HG02938 (cell line): ENCODE measurements at regions not wholly inside any gene's neighbourhood (a gene's known extent, or its start where the extent isn't known, plus 50 kb on each side); places are given as distances from the start of the nearest gene placed in this dataset.
A peak's percentile ranks its signal among the peaks of the same experiment; 100 is the strongest.
"Not testable (repeated sequence)": the region's sequence is repeated elsewhere in the genome, so short reads cannot be mapped to it uniquely, and the experiment has no call there.

Experiments
- ATAC-seq: cut with Tn5 transposase; IDR thresholded peaks from one replicate; pipeline ENCODE4 v1.9.1; 2021; ENCODE audit warnings: mild to moderate bottlenecking, moderate library complexity; ENCODE audit not compliant: unreplicated experiment

GRCh38 chr4:103422467-103423219 is 224.5 kb upstream of the CENPE start:
- ATAC-seq, result no peak

- ATAC-seq, result no peak
These were observed 217.7 kb upstream of the CENPE start for GRCh38 chr4:103415801-103416200.

- ATAC-seq, result not testable (repeated sequence)
These were observed 214.5 kb upstream of the CENPE start for GRCh38 chr4:103412646-103413045.

- ATAC-seq, result no peak
These were observed 212.2 kb upstream of the CENPE start for GRCh38 chr4:103410386-103410785.

GRCh38 chr4:103405415-103405814 is 207.3 kb upstream of the CENPE start:
- peak; percentile 54 for ATAC-seq

GRCh38 chr4:103403619-103404018 is 205.5 kb upstream of the CENPE start:
- no peak for ATAC-seq

- ATAC-seq, result no peak
These were observed 204.1 kb upstream of the CENPE start for GRCh38 chr4:103402198-103402597.

- peak; percentile 60 for ATAC-seq
These were observed 202.3 kb upstream of the CENPE start for GRCh38 chr4:103400405-103400804.

GRCh38 chr4:103397541-103397940 is 199.4 kb upstream of the CENPE start:
- ATAC-seq, result no peak

GRCh38 chr4:103387508-103388011 is 189.4 kb upstream of the CENPE start:
- ATAC-seq, result not testable (repeated sequence)

GRCh38 chr4:103385565-103385964 is 187.4 kb upstream of the CENPE start:
- not testable (repeated sequence) for ATAC-seq

- ATAC-seq, result no peak
These were observed 177.1 kb upstream of the CENPE start for GRCh38 chr4:103375278-103375677.

- no peak for ATAC-seq
These were observed 176.6 kb upstream of the CENPE start for GRCh38 chr4:103374758-103375157.

- no peak for ATAC-seq
These were observed 176.2 kb upstream of the CENPE start for GRCh38 chr4:103374306-103374705.

GRCh38 chr4:103372002-103372558 is 173.9 kb upstream of the CENPE start:
- no peak for ATAC-seq

- no peak for ATAC-seq
These were observed 172.2 kb upstream of the CENPE start for GRCh38 chr4:103370336-103370735.

- ATAC-seq, result no peak
These were observed 167.1 kb upstream of the CENPE start for GRCh38 chr4:103365285-103365684.

GRCh38 chr4:103364083-103364482 is 165.9 kb upstream of the CENPE start:
- no peak for ATAC-seq

GRCh38 chr4:103361926-103362325 is 163.8 kb upstream of the CENPE start:
- no peak for ATAC-seq

GRCh38 chr4:103359900-103360299 is 161.8 kb upstream of the CENPE start:
- no peak for ATAC-seq

GRCh38 chr4:103354006-103354405 is 155.9 kb upstream of the CENPE start:
- no peak for ATAC-seq

GRCh38 chr4:103329642-103330041 is 131.5 kb upstream of the CENPE start:
- no peak for ATAC-seq
